ENCODE measurements at regions not wholly inside any gene's neighbourhood (a gene's known extent, or its start where the extent isn't known, plus 50 kb on each side); places are given as distances from the start of the nearest gene placed in this dataset.

- H3K4me2 ChIP-seq (ENCODE audit: low read length): no peak overlapping the region
- no TSS peak for BruUV-seq (replicated peaks)
- H3K4me3 ChIP-seq (ENCODE audit: low read depth, low read length, poor library complexity, severe bottlenecking): no peak overlapping the region
- ChIA-PET CTCF (ENCODE audit: unreplicated experiment) (no interaction called here), POLR2A (no interaction called here)
- DNase-seq (ENCODE audit: low spot score): no peak
- H3K4me1 ChIP-seq (ENCODE audit: insufficient read depth, low read length, poor library complexity, severe bottlenecking): no peaks in the 10 kb centered on the region
- TF ChIP-seq CTCF (conservative IDR thresholded peaks at IDR 0.05; ENCODE audit: low read length): no peak
- TF ChIP-seq EZH2phosphoT487 (IDR thresholded peaks at IDR 0.05; ENCODE audit: borderline replicate concordance, low read depth, low read length): no peak
- H3K36me3 ChIP-seq (ENCODE audit: insufficient read depth, low read length): no peaks in the 10 kb centered on the region
- H3K9me2 ChIP-seq (ENCODE audit: insufficient read depth, low read length): no peaks in the 10 kb centered on the region
- no peaks in the 10 kb centered on the region for H3K79me2 ChIP-seq (ENCODE audit: insufficient read depth, low read depth, low read length)
- no peak overlapping the region for H3K27ac ChIP-seq (ENCODE audit: low read depth, low read length, poor library complexity, severe bottlenecking)
- peaks cover 7% of the 10 kb centered on the region; the same call in 1 of the 2 replicates for H3K9me3 ChIP-seq (ENCODE audit: low read length)
- intact Hi-C loops (cut with micrococcal nuclease; ENCODE audit: unreplicated experiment): no loop called here
- no peak overlapping the region for H2AFZ ChIP-seq (ENCODE audit: low read length)
- H4K20me1 ChIP-seq (ENCODE audit: insufficient read depth, low read length): no peaks in the 10 kb centered on the region
These were observed 74.3 kb upstream of the CD5L start for GRCh38 chr1:157915859-157916258.

GRCh38 chr1:157916887-157917570 lies 75.4 kb upstream of the CD5L start:
- no TSS peak for BruUV-seq (replicated peaks)
- ChIA-PET CTCF (ENCODE audit: unreplicated experiment) (no interaction called here), POLR2A (no interaction called here)
- Histone ChIP-seq H3K27ac (ENCODE audit: low read depth, low read length, poor library complexity, severe bottlenecking) (no peak overlapping the region), H3K79me2 (ENCODE audit: insufficient read depth, low read depth, low read length) (no peaks in the 10 kb centered on the region), H4K20me1 (ENCODE audit: insufficient read depth, low read length) (no peaks in the 10 kb centered on the region), H3K9me3 (ENCODE audit: low read length) (no peaks in the 10 kb centered on the region), H2AFZ (ENCODE audit: low read length) (no peak overlapping the region), H3K4me1 (ENCODE audit: insufficient read depth, low read length, poor library complexity, severe bottlenecking) (no peaks in the 10 kb centered on the region), H3K4me2 (ENCODE audit: low read length) (no peak overlapping the region), H3K4me3 (ENCODE audit: low read depth, low read length, poor library complexity, severe bottlenecking) (no peak overlapping the region), H3K9me2 (ENCODE audit: insufficient read depth, low read length) (no peaks in the 10 kb centered on the region), H3K36me3 (ENCODE audit: insufficient read depth, low read length) (no peaks in the 10 kb centered on the region)
- TF ChIP-seq EZH2phosphoT487 (IDR thresholded peaks at IDR 0.05; ENCODE audit: borderline replicate concordance, low read depth, low read length) (no peak), CTCF (conservative IDR thresholded peaks at IDR 0.05; ENCODE audit: low read length) (no peak)
- intact Hi-C loops (cut with micrococcal nuclease; ENCODE audit: unreplicated experiment): no loop called here
- no peak for DNase-seq (ENCODE audit: low spot score)

- no peaks in the 10 kb centered on the region for H3K9me3 ChIP-seq (ENCODE audit: low read length)
- CTCF ChIA-PET (ENCODE audit: unreplicated experiment): no interaction called here
- H3K4me3 ChIP-seq (ENCODE audit: low read depth, low read length, poor library complexity, severe bottlenecking): no peak overlapping the region
- no peaks in the 10 kb centered on the region for H3K79me2 ChIP-seq (ENCODE audit: insufficient read depth, low read depth, low read length)
- POLR2A ChIA-PET: interaction anchor here (0.6 kb wide), 1 partner anchor 383 kb away, joined by 3 read pairs; no protein-coding TSS in a partner anchor
- H3K9me2 ChIP-seq (ENCODE audit: insufficient read depth, low read length): no peaks in the 10 kb centered on the region
- no TSS peak for BruUV-seq (replicated peaks)
- no peaks in the 10 kb centered on the region for H3K36me3 ChIP-seq (ENCODE audit: insufficient read depth, low read length)
- intact Hi-C loops (cut with micrococcal nuclease; ENCODE audit: unreplicated experiment): no loop called here
- TF ChIP-seq CTCF (conservative IDR thresholded peaks at IDR 0.05; ENCODE audit: low read length): no peak
- no peak for TF ChIP-seq EZH2phosphoT487 (IDR thresholded peaks at IDR 0.05; ENCODE audit: borderline replicate concordance, low read depth, low read length)
- no peaks in the 10 kb centered on the region for H4K20me1 ChIP-seq (ENCODE audit: insufficient read depth, low read length)
- no peak overlapping the region for H3K27ac ChIP-seq (ENCODE audit: low read depth, low read length, poor library complexity, severe bottlenecking)
- H3K4me2 ChIP-seq (ENCODE audit: low read length): no peak overlapping the region
- no peak overlapping the region for H2AFZ ChIP-seq (ENCODE audit: low read length)
- DNase-seq (ENCODE audit: low spot score): no peak
- H3K4me1 ChIP-seq (ENCODE audit: insufficient read depth, low read length, poor library complexity, severe bottlenecking): no peaks in the 10 kb centered on the region
These were observed 72.7 kb upstream of the KIRREL1 start for GRCh38 chr1:157920748-157921147.
